Stimulated activated naive CD8-positive, alpha-beta T cell treated with anti-CD3 and anti-CD28 coated beads, Interleukin-15, amount 100 ng/mL, for 72 hours (primary cell): ENCODE measurements at regions not wholly inside any gene's neighbourhood (a gene's known extent, or its start where the extent isn't known, plus 50 kb on each side); places are given as distances from the start of the nearest gene placed in this dataset.
A peak's percentile ranks its signal among the peaks of the same experiment; 100 is the strongest.

Experiments used
- ATAC-seq: fragments of 150-1000 bp; cut with Tn5 transposase; 2 replicates; pipeline ENCODE4 v1.10.0; 2021; ENCODE audit warnings: mild to moderate bottlenecking, moderate library complexity
- DNase-seq, 2 donors: peaks; one replicate each; pipeline ENCODE4 v3.0.0; 2021 to 2022
- H3K27ac Mint-ChIP-seq, 2 donors: one replicate each; pipeline ENCODE4 v1.8.0; 2022; ENCODE audit warnings: mild to moderate bottlenecking in 2 of 2, mixed read lengths in 2 of 2, moderate library complexity in 2 of 2
- H3K27me3 Mint-ChIP-seq: one replicate; pipeline ENCODE4 v1.8.0; 2022; ENCODE audit warnings: mixed read lengths
- H3K4me1 Mint-ChIP-seq: one replicate; pipeline ENCODE4 v1.8.0; 2022; ENCODE audit warnings: mild to moderate bottlenecking, mixed read lengths
- H3K4me3 Mint-ChIP-seq, 2 donors: one replicate each; pipeline ENCODE4 v1.8.0; 2022; ENCODE audit warnings: mild to moderate bottlenecking in 2 of 2, mixed read lengths in 2 of 2, moderate library complexity in 1 of 2
- H3K9me3 Mint-ChIP-seq, 2 donors: one replicate each; pipeline ENCODE4 v1.8.0; 2022; ENCODE audit warnings: mixed read lengths in 2 of 2

- no peaks in the 10 kb centered on the region for H3K4me1 Mint-ChIP-seq
- DNase-seq: no peak
- H3K27me3 Mint-ChIP-seq: no peaks in the 10 kb centered on the region
- no peak overlapping the region for H3K27ac Mint-ChIP-seq
- no peak overlapping the region for H3K4me3 Mint-ChIP-seq
- ATAC-seq: no peak
- peaks cover 6 to 12% of the 10 kb centered on the region in 2 donors for H3K9me3 Mint-ChIP-seq
Measured at GRCh38 chr3:41101231-41101630, 98.1 kb upstream of the CTNNB1 start.

DNA sequence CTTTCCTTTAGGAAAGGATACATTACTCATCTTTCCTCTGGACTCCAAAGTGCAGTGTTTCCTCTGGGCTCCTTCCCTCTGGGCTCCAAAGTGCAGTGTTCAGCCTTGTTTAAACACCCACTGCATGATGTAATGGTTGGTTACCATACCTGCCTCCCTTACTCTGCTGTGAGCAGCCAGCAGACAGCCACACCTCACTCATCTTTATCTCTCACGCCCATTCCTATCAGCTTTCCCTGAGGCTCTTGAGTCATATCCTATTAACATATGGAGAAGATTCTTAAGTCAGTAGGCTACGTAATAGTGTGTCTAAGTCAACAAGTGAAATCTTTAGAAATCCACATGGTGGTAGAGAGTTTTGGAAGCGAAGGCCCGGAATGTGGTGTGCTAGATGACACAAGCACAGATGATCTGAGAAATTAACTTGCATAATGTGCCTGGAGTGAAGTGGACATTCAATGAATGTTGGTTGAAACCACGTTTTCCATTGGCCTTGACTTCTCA, 97.2 kb upstream of the CTNNB1 start:
- Mint-ChIP-seq H3K4me3 (no peak overlapping the region), H3K9me3 (peaks cover 6 to 12% of the 10 kb centered on the region in 2 donors), H3K4me1 (no peaks in the 10 kb centered on the region), H3K27me3 (no peaks in the 10 kb centered on the region), H3K27ac (no peak overlapping the region)
- DNase-seq (no peak), ATAC-seq (no peak)

- H3K9me3 Mint-ChIP-seq: peaks cover 6 to 10% of the 10 kb centered on the region in 2 donors
- H3K4me1 Mint-ChIP-seq: no peaks in the 10 kb centered on the region
- no peak for ATAC-seq
- no peaks in the 10 kb centered on the region for H3K27me3 Mint-ChIP-seq
- DNase-seq: no peak
- H3K27ac Mint-ChIP-seq: no peak overlapping the region
- H3K4me3 Mint-ChIP-seq: no peak overlapping the region
Measured at GRCh38 chr3:41102750-41103149, 96.6 kb upstream of the CTNNB1 start.

GRCh38 chr3:41103200-41103599, 96.1 kb upstream of the CTNNB1 start:
- H3K4me3 Mint-ChIP-seq: no peak overlapping the region
- no peak overlapping the region for H3K27ac Mint-ChIP-seq
- no peaks in the 10 kb centered on the region for H3K27me3 Mint-ChIP-seq
- DNase-seq (no peak), ATAC-seq (no peak)
- H3K9me3 Mint-ChIP-seq: peaks cover 3 to 5% of the 10 kb centered on the region in 2 donors
- no peaks in the 10 kb centered on the region for H3K4me1 Mint-ChIP-seq

- H3K9me3 Mint-ChIP-seq: no peaks in the 10 kb centered on the region
- ATAC-seq (no peak), DNase-seq (no peak)
- H3K27ac Mint-ChIP-seq: peak overlapping the region in 1 of 2 donors; percentile 28
- H3K4me1 Mint-ChIP-seq: no peaks in the 10 kb centered on the region
- H3K4me3 Mint-ChIP-seq: no peak overlapping the region
- H3K27me3 Mint-ChIP-seq: no peaks in the 10 kb centered on the region
Measured at GRCh38 chr3:41104147-41104546, 95.2 kb upstream of the CTNNB1 start.

- no peaks in the 10 kb centered on the region for H3K4me1 Mint-ChIP-seq
- H3K27ac Mint-ChIP-seq: no peak overlapping the region
- DNase-seq (no peak), ATAC-seq (no peak)
- no peak overlapping the region for H3K4me3 Mint-ChIP-seq
- H3K27me3 Mint-ChIP-seq: no peaks in the 10 kb centered on the region
- H3K9me3 Mint-ChIP-seq: no peaks in the 10 kb centered on the region
Measured at GRCh38 chr3:41106691-41107090, 92.6 kb upstream of the CTNNB1 start.

DNA sequence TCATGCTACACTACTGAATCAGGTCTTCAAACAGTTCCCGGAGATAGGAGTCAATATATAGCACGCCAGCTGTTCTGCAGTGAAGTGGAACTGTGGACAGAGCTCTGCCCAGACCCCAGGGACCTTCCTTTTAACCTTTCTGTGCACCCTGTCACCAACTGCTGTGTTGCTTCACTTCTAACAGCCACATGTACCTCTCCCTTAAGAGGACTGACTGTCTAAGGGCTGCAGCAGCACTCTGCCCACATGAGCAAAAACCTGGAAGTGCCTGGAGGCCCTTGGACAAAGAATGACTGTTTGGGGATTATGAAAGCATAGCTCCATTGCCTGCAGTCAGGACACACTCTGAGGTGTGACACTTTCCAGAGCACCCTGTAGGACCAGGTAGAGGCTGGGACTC, 88.3 kb upstream of the CTNNB1 start:
- no peak for DNase-seq
- Mint-ChIP-seq H3K4me1 (no peaks in the 10 kb centered on the region), H3K27ac (no peak overlapping the region), H3K27me3 (no peaks in the 10 kb centered on the region), H3K9me3 (no peaks in the 10 kb centered on the region), H3K4me3 (no peak overlapping the region)
- no peak for ATAC-seq

DNA sequence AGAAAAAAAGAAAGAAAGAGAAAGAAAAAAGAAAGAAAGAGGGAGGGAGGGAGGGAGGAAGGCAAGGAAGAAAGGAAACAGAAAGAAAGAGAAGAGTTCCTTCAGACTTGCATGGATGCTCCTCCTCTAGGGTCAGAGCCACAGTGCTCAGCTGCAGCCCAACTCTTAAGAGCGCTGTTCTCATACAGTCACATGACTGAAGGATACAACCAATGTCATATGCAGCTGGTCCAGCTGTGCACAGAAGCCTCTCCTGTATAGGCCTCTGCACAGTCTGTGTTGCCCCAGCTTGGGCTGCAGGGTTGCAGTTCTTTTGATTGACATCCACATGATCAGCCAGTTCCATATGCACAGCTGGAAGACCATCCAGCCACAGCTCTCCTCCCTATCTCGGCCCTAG, 86.8 kb upstream of the CTNNB1 start:
- Mint-ChIP-seq H3K27me3 (no peaks in the 10 kb centered on the region), H3K9me3 (no peaks in the 10 kb centered on the region), H3K4me3 (no peak overlapping the region), H3K27ac (no peak overlapping the region), H3K4me1 (peaks cover 8% of the 10 kb centered on the region)
- no peak for ATAC-seq
- no peak for DNase-seq

GRCh38 chr3:41115069-41115468, 84.2 kb upstream of the CTNNB1 start:
- Mint-ChIP-seq H3K9me3 (no peaks in the 10 kb centered on the region), H3K4me1 (peaks cover 23% of the 10 kb centered on the region), H3K4me3 (no peak overlapping the region), H3K27me3 (no peaks in the 10 kb centered on the region), H3K27ac (no peak overlapping the region)
- ATAC-seq (no peak), DNase-seq (no peak)

- peaks cover 23% of the 10 kb centered on the region for H3K4me1 Mint-ChIP-seq
- peak overlapping the region in 1 of 2 donors; percentile 67 for H3K4me3 Mint-ChIP-seq
- H3K27me3 Mint-ChIP-seq: no peaks in the 10 kb centered on the region
- ATAC-seq (no peak), DNase-seq (no peak)
- peak overlapping the region in 1 of 2 donors; percentile 96 for H3K27ac Mint-ChIP-seq
- no peaks in the 10 kb centered on the region for H3K9me3 Mint-ChIP-seq
Measured at GRCh38 chr3:41116851-41117250, 82.5 kb upstream of the CTNNB1 start.

DNA sequence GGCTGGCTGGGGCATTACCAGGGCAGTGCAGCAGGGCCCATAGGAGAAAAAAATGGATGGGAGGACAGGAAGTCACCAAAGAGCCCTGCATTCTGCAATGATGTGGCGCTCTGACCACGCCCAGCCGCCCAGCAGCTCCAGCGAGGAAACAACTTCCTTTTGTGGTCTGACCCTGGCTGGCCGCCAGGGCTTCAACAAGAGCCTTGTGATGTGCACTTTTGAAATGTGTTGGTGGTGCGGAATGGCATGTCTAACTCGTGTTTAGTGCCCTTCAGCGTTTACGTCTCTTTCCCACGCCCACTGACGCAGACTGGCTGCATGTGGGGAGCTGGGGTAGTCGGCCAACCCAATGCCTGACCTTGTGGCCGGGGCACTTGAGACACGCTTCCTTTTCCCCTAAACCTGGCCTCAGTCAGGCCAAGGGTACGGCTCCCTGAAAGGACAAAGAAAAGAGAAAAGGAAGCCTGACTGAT, 81.9 kb upstream of the CTNNB1 start:
- Mint-ChIP-seq H3K27ac (peak overlapping the region; percentile 87 to 96), H3K27me3 (no peaks in the 10 kb centered on the region), H3K9me3 (no peaks in the 10 kb centered on the region), H3K4me3 (peak overlapping the region; percentile 36 to 67), H3K4me1 (peaks cover 23% of the 10 kb centered on the region)
- DNase-seq (peak; percentile 79 to 92), ATAC-seq (peak; percentile 94)

DNA sequence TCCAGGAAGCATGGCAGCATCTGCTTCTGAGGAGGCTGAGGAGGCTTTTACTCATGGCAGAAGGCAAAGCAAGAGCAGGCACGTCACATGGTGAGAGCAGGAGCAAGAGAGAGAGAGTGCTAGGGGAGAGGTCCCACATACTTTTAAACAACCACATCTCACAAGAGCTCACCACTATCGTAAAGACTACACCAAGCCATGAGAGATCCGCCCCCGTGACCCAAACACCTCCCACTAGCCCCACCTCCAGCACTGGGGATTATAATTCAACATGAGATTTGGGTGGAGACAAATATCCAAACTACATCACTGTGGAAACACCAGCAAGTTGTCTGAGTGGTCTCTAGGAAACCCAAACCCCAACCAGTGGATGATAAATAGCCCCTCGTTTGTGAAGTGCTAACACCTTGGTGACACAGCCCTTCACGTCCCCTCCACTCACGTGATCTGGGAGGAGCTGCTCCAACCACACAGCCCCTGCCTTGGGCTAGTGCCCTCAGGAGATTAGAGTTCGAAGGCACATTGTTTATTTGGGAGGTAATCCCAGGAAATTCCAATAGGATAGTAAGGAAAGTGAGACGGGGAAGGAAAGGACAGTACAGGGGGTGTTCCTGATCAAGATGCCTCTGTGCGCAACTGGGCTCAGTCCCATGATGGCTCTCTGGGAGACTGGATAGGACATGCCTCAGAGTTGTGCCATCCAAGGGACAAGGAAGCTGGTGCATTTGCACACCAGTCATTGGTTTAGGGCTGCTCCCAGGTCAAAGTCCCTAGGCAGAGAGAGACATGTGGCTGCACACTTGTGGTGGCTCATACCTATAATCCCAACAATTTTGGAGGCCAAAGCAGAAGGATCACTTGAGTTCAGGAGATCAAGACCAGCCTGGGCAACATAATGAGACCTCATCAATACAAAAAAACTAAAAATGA, 80.6 kb upstream of the CTNNB1 start:
- DNase-seq (peak in 1 of 2 donors; percentile 10), ATAC-seq (no peak)
- H3K27ac Mint-ChIP-seq: peak overlapping the region in 1 of 2 donors; percentile 70
- H3K9me3 Mint-ChIP-seq: no peaks in the 10 kb centered on the region
- peak overlapping the region; percentile 36 to 67 for H3K4me3 Mint-ChIP-seq
- H3K27me3 Mint-ChIP-seq: no peaks in the 10 kb centered on the region
- peaks cover 23% of the 10 kb centered on the region for H3K4me1 Mint-ChIP-seq

GRCh38 chr3:41120460-41120859, 78.8 kb upstream of the CTNNB1 start:
- Mint-ChIP-seq H3K27me3 (no peaks in the 10 kb centered on the region), H3K4me1 (peaks cover 23% of the 10 kb centered on the region), H3K27ac (no peak overlapping the region), H3K9me3 (peaks cover 0 to 13% of the 10 kb centered on the region in 2 donors), H3K4me3 (no peak overlapping the region)
- ATAC-seq: no peak
- no peak for DNase-seq

- no peak for ATAC-seq
- Mint-ChIP-seq H3K4me1 (no peaks in the 10 kb centered on the region), H3K4me3 (no peak overlapping the region), H3K9me3 (peaks cover 18 to 42% of the 10 kb centered on the region in 2 donors), H3K27me3 (no peaks in the 10 kb centered on the region), H3K27ac (no peak overlapping the region)
- no peak for DNase-seq
Measured at GRCh38 chr3:41125258-41125657, 74.0 kb upstream of the CTNNB1 start.

GRCh38 chr3:41126472-41126871, 72.8 kb upstream of the CTNNB1 start:
- peaks cover 18 to 43% of the 10 kb centered on the region in 2 donors for H3K9me3 Mint-ChIP-seq
- H3K4me3 Mint-ChIP-seq: no peak overlapping the region
- H3K27ac Mint-ChIP-seq: no peak overlapping the region
- no peak for ATAC-seq
- H3K4me1 Mint-ChIP-seq: no peaks in the 10 kb centered on the region
- no peaks in the 10 kb centered on the region for H3K27me3 Mint-ChIP-seq
- no peak for DNase-seq

DNA sequence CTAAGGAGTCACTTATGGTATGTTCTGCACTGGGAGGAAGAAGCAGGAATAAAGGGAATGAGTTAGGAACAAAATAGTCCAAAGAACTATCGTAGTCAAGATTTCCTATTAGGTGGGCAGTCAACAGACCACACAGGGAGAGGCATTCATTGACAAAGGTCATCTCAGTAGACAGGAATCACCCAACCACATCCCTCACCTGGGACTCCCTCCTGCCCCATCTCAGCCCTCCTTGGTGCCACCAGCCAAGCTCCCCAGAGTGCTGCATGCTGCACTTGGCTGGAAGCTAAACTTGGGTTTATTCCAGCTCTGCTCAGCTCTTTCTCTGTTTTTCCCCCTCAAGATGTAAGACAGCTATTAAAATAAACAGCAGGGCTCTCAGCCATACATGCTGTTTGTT, 72.3 kb upstream of the CTNNB1 start:
- no peak for DNase-seq
- no peak overlapping the region for H3K27ac Mint-ChIP-seq
- no peak overlapping the region for H3K4me3 Mint-ChIP-seq
- H3K4me1 Mint-ChIP-seq: no peaks in the 10 kb centered on the region
- ATAC-seq: no peak
- H3K9me3 Mint-ChIP-seq: peaks cover 18 to 43% of the 10 kb centered on the region in 2 donors
- H3K27me3 Mint-ChIP-seq: no peaks in the 10 kb centered on the region
